Activated CD8-positive, alpha-beta memory T cell treated with anti-CD3 and anti-CD28 coated beads, Interleukin-2, amount 50 U/mL, for 48 hours (primary cell): ENCODE measurements at regions not wholly inside any gene's neighbourhood (a gene's known extent, or its start where the extent isn't known, plus 50 kb on each side); places are given as distances from the start of the nearest gene placed in this dataset.

Experiments used
- DNase-seq: peaks from one replicate; pipeline ENCODE4 v3.0.0-alpha.2; 2020

DNA sequence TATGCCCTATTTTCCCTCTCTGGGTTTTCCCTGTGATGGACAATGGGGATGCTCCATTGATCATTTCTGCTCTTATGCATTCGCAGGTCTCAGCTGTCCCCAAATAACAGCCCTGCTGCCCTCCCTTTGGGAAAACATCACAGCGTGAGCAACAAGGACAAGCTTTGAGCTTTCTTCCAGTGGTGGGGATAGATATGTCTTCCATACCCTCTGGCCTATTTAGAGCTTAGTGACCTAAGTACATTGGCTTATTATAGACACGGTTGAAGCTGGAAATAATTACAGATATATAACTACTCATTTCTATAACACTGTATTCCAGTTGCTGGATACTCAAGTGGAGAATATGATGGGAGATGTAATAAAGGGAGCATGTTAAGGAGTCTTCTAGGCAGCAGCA lies 304.3 kb upstream of the MGAT5 start:
- no peak for DNase-seq

DNA sequence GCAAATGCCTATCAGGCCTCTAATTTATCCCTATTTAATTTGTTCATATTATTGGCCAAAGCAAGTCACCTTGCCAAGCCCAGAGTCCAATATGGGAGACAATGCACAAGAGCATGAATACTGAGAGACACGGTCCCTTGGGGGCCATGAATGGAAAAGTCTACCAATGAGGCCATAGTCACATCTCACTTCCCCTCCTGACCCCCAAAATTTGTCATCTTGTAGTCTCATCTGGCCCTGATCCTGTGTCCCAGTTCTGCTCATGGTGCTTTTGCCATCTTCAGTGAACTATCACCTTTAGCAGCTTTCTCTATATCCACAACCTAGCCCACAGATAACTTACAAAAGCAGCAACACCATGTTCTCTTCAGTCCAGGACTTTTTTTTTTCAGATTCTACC lies 302.7 kb upstream of the MGAT5 start:
- DNase-seq = no peak

DNA sequence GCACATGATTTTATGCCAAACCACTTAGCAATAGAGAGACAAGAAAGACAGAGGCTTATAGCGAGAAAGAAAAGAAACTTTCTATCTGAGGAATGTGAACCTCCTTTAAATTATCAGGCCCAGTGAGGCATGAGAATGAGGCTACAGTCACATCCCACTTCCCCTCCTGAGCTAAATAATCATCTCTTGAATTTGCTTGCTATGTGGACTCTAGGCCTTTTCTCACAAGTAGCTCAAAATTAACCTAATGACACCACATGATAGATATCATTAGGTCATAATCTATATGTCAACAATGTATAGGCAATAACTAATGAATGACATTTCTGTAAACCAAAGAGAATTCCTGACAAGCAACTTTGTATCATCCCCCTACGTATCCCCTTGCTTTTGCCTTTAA lies 301.5 kb upstream of the MGAT5 start:
- no peak for DNase-seq

DNA sequence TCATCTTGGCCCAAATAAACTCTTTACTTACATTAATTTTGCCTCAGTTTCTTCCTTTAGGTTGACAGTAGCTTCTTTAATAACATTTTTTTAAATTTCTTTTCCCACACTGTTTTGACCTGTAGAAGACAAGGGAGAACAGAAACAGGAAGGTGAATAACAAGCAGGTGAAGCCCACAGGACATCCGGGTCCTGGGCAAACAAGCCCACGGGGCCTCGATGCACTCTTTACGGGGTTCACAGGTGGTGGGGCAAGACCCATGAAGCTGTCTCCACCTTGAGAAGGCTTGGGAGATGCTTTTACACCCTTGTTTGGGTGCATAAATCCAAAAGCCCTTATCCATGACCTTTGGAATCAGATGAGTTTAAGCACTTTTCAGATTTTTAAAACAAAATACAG lies 301.0 kb upstream of the MGAT5 start:
- no peak for DNase-seq

DNA sequence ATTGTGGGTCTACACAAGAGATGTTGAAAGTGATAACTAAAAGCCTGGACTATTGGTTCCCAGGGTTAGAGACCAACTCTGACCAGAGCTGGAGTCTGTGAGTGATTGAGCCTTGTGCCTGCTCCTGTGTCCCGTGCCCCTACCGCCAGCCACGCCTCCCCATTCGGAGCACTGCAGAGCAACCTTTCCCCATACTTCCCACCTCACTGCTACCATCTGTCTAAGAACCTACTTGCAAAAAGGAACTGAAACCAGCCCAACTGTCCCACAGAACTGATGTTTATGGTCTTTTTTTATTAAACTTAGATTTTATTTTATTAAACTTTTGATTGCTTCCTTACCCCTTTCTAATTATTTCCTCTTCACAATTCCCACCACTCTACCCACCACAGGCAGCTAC lies 300.3 kb upstream of the MGAT5 start:
- no peak for DNase-seq

DNA sequence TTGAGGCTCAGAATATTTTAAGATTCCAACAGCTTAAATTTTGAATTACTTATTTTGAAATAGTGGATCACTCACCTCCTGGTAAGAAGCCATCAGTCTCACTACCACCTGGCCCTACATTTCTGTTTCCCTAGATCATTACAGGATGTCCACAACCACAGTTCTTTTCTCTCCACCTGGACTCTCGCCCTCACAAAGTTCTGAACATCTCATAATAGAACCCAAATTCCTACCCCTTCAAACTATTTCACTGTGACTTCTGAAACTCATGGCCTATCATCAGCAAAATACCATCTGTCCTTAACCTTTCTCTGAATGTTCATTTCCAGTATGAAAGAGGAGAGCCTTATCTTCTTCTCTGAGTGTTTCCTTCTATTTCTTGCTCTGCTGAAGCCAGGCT lies 299.2 kb upstream of the MGAT5 start:
- no peak for DNase-seq

DNA sequence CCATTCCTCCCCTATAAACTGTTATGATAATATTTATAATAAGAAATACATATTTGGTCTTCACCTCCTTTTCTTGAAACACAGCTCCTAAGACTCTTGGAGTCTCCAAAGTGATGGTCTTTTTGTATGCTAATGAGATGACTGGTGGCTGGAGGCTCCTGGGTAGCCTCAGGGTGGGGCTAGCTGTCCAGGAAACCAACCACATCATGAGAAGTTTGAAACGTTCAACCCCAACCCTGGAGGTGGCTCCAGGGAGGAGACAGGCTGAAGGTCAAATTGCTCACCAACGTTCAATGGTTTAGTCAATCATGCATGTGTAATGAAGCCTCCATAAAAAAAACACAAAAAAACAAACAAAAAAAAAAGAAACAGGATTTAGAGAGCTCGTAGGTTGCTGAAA lies 298.7 kb upstream of the MGAT5 start:
- DNase-seq = no peak

DNA sequence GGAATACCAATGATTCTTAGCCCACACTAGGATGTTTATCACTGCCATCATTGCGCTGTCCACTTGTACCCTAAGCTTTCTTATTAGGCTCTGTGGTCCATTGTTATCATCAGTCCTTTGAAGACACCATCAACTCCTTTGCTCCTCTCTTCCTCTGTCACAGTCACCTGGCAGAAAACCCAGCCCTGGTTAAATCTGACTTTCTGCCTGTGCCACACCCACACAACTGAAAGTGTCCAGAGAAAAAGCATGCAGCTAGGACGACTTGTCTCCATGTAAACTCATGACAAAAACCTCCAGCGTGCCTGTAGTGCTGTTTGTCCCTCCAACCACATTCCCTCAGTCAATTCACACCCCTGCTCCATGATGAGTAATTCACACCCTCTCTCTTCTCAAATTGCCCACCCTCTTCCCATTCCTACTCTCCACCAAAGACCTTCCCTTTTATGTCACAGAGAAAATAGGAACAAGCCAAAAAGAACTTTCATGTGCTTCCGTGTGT lies 297.4 kb upstream of the MGAT5 start:
- no peak for DNase-seq

DNA sequence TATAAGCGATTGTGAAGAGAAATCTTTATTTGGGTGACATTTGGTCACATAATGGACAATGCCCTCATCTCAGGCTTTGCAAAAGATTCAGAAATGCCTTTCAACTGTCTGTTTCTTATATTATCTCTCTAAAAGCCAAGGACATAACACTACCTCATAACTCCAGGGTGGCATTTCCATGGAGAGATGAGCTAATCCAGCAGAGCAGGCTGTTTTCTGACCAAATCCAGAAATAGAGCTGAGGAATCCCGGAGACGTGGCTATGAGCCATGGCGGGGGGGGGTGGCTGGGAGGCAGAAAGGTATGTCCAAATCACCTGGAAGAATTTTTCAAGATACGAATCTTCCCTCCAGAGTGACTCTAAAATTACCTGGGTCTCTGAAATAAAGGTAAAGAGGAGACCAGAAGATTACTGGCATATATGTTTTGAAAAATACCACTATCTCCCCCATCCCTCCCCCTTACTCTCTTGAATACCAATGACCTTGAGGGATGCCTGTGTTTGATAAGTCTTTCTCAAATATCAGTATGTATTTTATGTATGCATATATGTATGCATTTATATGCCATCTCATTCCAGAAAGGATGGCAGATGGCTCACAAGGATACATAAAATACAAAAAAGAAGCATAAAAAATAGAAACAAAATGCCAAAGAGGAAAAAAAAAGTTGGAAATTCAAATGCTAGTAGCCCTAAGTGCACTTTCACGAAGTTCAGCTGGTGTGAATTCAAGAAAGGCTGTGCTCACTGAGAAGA lies 296.0 kb upstream of the MGAT5 start:
- no peak for DNase-seq

DNA sequence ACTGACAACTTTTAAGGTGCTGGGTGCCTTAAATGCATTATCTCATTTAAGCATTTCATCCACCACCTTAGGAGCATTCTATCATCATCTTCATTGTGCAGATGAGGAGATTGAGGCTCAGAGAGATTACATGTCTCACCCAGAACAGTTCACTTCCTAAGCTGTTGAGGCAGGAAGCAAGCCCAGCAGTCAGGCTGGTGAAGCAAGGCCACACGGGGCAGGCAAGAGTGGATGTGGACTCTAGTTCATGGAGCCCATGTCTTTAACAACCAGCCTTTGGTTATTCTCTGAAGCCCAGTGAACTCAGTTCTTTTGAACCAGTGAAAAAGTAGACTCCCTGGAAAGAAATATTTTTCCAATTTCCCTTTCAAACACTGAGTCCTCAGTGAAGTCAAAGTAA lies 294.8 kb upstream of the MGAT5 start:
- DNase-seq = no peak

DNA sequence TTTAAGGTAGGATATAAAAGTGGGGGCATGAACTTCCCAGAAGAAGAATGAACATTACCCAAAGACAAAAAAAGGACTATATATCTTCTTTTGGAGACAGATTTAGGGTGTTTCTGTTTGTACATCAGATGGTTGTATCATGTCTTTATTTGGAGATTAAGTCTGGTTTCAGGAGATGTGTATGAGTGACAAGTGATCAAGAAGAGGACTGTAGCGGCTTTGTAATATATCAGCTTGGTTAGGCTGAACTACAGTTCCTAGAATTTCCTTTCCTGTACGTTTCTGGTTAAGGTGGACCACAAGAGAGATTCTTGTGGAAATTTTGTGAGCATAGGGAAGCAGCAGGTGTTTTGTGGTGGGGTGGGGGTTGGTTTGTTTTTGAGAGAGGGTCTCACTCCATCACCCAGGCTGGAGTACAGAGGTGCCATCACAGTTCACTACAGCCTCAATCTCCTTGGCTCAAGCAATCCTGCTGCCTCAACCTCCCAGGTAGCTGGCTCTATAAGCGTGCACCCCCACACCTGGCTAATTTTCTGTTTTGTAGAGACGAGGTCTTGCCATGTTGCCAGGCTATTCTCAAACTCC lies 287.1 kb upstream of the MGAT5 start:
- DNase-seq = no peak

DNA sequence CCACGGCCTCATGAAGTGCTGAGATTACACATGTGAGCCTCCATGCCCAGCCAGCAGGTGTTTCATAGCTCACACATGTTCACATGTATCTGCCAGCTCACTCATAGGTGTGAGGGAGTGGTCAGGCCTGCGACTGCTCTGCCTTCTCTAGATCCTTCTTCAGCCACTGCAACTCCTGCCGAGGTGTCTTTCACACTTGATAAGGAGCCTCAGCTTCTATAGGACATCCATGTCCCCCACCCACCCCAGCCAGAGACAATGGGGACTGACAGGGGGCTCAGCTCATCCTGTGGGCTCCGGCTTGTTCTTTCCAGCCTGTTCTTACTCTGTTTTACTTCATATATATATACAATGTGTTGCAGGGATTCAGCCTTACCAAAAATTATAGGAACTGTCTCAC lies 286.5 kb upstream of the MGAT5 start:
- DNase-seq = no peak

DNA sequence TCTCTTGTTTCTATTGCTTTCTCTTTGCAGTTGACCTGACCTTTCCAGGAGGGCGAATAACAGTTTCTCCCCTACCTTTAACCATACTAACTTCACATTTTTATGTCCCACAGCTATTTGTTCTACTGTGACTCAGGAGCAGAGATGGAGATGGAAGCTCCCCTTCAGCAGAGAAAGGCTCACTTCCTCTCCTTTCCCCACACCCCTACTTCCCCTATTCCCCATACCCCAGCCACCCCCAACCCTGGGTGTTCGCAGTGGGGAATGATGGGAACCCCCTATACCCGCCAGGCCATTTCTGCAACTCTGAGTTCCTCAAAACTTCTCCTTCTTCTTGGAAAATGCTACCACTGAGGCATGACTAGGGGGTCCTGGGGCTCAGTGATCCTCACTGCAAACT lies 285.4 kb upstream of the MGAT5 start:
- DNase-seq = no peak

DNA sequence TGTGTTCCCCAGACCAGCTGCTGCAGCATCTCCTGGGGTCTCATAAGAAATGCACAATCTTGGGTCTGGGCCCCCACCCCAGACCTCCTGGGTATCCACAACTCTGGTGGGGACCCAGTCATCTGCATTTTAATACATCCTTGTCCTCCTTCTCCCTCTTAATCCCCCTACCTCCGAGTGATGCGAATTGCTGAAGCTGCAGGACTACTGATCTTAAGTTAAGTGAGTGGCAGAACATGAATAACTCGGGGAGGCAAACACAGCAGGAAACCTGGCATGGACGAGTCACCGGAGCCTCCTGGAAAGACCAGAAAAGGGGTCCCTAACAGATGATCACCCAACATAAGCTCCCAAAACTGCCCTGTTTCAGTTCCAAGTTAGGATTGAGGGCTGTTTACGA lies 283.2 kb upstream of the MGAT5 start:
- DNase-seq = no peak

DNA sequence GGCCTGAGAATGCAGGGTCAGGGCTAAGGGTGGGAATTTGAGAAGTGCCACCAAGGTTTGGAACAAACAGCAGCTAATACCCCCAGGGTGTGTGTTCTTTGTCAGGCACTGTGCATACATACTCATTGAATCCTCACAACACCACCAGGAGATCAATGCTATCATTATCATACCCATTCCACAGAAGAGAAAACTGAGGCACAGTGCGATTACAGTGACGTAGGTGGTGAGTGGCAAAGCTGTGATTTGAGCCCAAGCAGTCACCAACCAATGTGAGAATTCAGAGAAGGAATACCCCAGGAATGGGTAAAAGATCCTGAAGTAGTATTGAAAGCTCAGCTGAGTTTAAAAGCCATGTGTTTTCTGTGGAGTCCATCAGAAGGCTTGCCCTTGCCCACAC lies 281.6 kb upstream of the MGAT5 start:
- DNase-seq = no peak

DNA sequence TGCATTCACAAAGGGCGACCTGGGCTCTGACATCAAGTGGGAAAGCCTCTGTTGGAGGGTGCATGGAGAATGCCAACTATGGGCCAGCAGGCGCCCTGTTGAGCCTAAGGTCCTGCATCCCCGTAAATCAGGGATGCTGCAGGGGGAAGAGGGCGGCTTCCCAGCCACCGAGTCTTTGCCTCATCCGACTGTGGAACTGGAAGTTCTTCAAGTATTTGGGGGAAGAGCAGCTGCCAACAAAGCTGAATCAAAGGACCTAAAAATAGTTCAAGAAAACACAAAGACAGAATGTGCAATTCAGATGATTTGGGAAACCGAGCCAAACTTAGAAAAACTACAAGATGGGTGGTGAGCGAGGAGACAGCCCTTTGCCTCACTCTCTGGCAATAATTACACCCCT lies 281.1 kb upstream of the MGAT5 start:
- DNase-seq = no peak

DNA sequence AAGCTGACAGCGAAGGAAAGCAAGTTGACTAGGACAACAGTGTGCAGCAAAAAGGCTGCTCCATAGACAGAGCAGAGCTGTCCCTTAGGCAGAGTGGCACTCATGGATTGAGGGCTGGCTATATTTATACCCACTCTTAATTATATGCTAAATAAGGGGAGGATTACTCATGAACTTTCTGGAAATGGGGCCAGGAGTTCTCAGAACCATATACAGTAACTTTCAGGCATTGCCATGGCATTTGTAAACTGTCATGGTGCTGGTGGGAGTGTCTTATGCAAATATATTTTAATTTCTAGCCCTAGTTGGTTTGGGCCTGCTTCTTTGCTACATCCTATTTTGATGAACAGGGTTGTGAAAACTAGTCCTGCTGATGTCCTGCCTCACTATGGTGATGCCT lies 279.5 kb upstream of the MGAT5 start:
- no peak for DNase-seq

DNA sequence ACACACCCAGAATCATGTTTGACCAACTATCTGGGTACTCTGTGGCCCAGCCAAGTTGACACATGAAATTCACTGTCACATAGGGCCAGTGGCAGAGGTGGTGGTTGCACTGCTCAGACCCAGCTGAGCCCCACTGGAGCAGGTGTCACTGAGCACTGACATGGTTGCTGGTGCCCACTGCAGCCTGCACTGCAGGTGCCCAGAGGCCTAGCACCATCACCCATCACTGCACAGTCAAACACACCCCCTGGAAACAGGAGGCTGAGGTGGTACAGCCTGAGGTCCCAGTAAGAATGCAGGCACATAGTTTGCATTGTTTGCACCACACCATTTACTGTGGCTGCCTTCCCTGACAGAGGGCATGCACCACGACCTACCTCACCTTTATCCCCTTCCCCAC lies 278.7 kb upstream of the MGAT5 start:
- DNase-seq = no peak

DNA sequence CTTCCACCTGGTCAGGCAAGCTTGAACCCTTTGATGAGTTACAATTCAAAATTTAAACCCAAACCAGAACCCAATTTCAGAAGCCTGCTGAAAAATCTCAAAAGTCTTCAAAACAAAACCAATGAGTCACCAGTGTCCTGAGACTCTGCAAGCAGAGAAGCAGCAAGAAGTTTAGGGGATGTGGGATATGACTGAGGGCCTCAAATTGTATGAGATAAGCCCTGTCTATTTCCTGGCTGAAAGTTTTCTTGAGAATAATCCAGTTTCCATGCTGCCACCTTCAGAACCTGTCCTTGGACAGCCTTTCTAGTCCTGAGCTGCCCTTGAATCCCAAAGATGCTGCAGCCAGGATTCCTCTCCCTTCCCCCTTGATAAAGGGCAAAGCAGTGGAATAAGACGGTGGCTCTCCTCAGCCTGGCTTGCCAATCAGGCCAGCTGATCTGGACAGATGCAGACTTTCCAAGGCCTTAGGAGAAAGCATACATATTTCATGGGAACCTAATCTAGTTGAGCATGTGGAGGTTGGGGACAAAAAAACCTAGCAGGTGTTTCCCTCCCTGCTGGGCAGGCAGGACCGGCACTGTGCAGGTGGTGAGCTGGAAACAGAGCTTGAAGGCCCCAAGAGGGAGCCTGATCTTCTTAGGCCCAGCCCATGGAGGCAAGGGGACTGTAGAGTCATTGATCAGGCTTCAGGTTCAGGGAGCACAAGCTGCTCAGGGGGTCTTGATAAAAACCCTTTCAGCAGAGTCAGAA lies 278.0 kb upstream of the MGAT5 start:
- DNase-seq = no peak

DNA sequence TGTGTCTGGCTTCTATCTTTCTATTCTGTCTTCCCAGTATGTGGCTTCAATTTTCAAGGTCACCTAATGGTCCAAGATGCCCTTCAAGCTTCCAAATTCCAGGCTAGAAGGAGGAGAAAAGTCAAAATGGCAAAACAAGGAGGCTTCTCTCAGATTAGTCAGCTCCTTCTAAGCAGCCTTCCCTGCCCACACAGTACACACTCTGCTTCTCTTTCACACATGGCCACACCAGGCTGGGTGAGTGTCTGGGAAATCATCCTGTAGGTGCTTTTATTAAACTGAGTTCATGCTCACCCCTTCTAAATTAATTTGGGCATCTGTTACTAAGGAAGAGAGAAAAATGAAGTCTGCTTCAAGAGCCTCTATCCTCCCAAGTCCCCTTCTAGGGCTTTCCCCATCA lies 277.2 kb upstream of the MGAT5 start:
- no peak for DNase-seq

DNA sequence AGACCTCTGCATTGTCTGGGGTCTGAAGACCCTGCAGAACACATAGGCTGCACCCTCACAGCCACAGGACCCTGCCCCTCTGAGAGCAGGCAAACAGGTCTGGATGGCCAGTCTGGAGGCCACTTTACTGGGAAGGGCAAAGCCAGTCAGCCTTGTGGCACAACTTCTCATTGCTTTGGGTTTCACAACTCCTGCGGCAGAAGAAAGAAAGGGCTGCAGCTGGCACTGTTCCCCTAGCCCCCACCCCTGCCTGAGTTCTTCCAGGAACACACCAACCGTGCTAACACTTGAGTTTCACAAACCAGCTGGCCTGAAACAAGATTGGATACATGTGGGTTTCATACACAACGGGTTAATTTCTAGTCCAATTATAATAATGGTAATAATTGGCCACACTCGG lies 276.5 kb upstream of the MGAT5 start:
- no peak for DNase-seq

DNA sequence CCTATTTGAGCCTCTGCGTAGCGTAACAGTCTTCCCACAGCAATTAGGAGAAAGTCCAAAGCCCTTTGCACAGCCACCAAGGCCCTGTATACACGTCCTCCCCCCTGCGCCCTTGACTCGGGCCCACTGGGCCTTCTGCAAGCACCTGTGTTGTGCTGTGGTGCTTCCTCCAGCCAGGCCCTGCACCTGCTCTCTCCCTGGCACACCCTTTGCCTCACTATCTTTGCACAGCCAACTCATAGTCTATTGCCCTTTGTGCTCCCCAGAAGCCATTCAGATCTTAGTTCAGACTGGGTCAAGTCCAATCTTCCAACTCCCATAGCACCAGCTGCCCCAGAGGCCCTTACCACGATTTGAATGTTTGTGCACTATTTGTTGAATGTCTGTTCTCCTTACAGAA lies 271.6 kb upstream of the MGAT5 start:
- DNase-seq = no peak

DNA sequence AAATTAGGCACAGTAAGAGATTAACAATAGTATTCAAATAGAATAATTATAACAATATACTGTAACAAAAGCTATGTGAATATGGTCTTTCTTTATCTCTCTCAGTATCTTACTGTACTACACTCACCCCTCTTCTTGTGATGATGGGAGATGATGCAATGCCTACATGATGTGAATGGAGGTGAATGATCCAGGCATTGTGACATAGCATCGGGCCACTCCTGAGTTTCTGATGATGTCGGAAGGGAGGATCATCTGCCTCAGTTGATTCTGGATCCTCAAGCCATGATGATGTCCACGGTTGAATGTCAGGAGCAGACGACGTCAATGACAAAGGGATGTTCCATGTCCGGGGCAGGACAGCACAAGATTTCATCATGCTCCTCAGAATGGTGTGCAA lies 268.3 kb upstream of the MGAT5 start:
- DNase-seq = no peak

DNA sequence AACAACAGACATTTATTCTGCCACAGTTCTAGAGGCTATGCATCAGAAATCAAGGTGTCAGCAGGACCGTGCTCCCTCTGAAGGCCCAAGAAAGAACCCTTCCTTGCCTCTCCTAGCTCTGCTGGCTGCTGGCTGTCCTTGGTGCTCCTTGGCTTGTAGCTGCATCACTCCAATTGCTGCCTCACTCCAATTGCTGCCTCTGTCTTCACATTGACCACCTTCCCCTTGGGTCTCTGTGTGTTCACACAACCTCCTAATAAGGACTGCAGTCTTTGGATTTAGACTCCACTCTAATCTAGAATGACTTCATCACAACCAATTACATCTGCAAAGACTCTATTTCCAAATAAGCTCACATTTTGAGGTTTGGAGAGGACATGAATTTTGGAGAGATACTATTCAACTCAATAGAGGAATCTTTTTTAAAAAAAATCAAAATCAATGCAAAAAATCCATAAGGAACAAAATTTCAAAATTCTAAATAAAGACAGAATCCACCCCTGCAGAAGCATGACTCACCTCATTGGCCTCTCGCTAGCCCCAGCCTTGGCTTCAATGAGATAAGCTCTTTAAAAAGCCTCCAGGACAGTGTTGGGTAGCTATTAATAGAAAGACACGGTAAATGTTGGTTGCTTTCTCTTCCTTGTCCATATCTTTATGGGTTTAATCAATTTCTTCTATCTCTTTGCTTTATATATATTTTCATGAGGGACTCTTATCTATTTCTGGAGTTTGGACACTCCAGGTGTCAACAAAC lies 267.6 kb upstream of the MGAT5 start:
- DNase-seq = no peak
